MCF 10A (cell line): ENCODE measurements at regions not wholly inside any gene's neighbourhood (a gene's known extent, or its start where the extent isn't known, plus 50 kb on each side); places are given as distances from the start of the nearest gene placed in this dataset.

Experiments used
- BruUV-seq: library from RNA; stranded (reverse); fragments of 400-500 nt; replicated peaks from 2 replicates; lab custom pipeline; 2021; lab: Mats Ljungman, UMichigan
- CTCF ChIA-PET: fragments of 300-600 bp; sonication (Branson Sonifier 250); formaldehyde crosslinking; extraction: SDS; loops from one replicate; lab custom pipeline; 2021; ENCODE audit warnings: antibody characterized with exemption, inconsistent platforms; lab: Yijun Ruan, JAX
- POLR2A ChIA-PET: fragments of 300-600, 350-650 bp; sonication (Branson Sonifier 250); formaldehyde crosslinking; extraction: SDS; loops from one replicate; lab custom pipeline; 2020; ENCODE audit warnings: antibody characterized with exemption, inconsistent platforms; lab: Yijun Ruan, JAX
- DNase-seq: peaks from one replicate; pipeline ENCODE4 v3.0.0-alpha.2; 2018; ENCODE audit not compliant: unreplicated experiment
- H3K27ac Mint-ChIP-seq: one replicate; pipeline ENCODE4 v1.8.0; 2022; ENCODE audit warnings: mild to moderate bottlenecking, low read depth, mixed read lengths; ENCODE audit not compliant: unreplicated experiment
- H3K27me3 Mint-ChIP-seq: one replicate; pipeline ENCODE4 v1.8.0; 2022; ENCODE audit warnings: mixed read lengths; ENCODE audit not compliant: insufficient read depth, unreplicated experiment
- H3K36me3 Mint-ChIP-seq: one replicate; pipeline ENCODE4 v1.8.0; 2022; ENCODE audit warnings: mild to moderate bottlenecking, moderate library complexity, mixed read lengths; ENCODE audit not compliant: insufficient read depth, unreplicated experiment
- H3K4me1 Mint-ChIP-seq: one replicate; pipeline ENCODE4 v1.8.0; 2022; ENCODE audit warnings: mixed read lengths; ENCODE audit not compliant: insufficient read depth, unreplicated experiment
- H3K4me3 Mint-ChIP-seq: one replicate; pipeline ENCODE4 v1.8.0; 2022; ENCODE audit warnings: mild to moderate bottlenecking, moderate library complexity, mixed read lengths; ENCODE audit not compliant: unreplicated experiment
- H3K9me3 Mint-ChIP-seq: one replicate; pipeline ENCODE4 v1.8.0; 2022; ENCODE audit warnings: mixed read lengths; ENCODE audit not compliant: unreplicated experiment
- CTCF ChIP-seq: fragments of 200-600 bp; IDR thresholded peaks from one replicate; pipeline ENCODE4 v1.8.0; 2022; ENCODE audit warnings: antibody characterized with exemption, mild to moderate bottlenecking; ENCODE audit not compliant: unreplicated experiment
- intact Hi-C: fragments of 100-400 bp; cut with micrococcal nuclease; formaldehyde crosslinking; loops from 2 replicates; pipeline ENCODE4 v1.14.1; 2022

GRCh38 chr2:181275643-181276070 lies 181.5 kb upstream of the ITGA4 start:
- Mint-ChIP-seq H3K36me3 (no peaks in the 10 kb centered on the region), H3K27me3 (no peaks in the 10 kb centered on the region), H3K27ac (no peak overlapping the region), H3K4me3 (no peak overlapping the region), H3K9me3 (no peaks in the 10 kb centered on the region), H3K4me1 (no peaks in the 10 kb centered on the region)
- TF ChIP-seq CTCF, result no peak
- intact Hi-C loops, result no loop called here
- CTCF ChIA-PET, result interaction anchor here (0.6 to 1.4 kb wide), 3 partner anchors 206 to 1574 kb away, joined by 3 to 7 read pairs (median 3); no protein-coding TSS in a partner anchor
- POLR2A ChIA-PET, result interaction anchor here (0.9 kb wide), 1 partner anchor 9 kb away, joined by 4 read pairs; no protein-coding TSS in a partner anchor
- no peak for DNase-seq
- no TSS peak for BruUV-seq

GRCh38 chr2:181281206-181281832 lies 175.9 kb upstream of the ITGA4 start:
- Mint-ChIP-seq H3K27ac (no peak overlapping the region), H3K36me3 (no peaks in the 10 kb centered on the region), H3K9me3 (no peaks in the 10 kb centered on the region), H3K4me1 (no peaks in the 10 kb centered on the region), H3K27me3 (no peaks in the 10 kb centered on the region), H3K4me3 (no peak overlapping the region)
- DNase-seq, result no peak
- no peak for TF ChIP-seq CTCF
- ChIA-PET CTCF (no interaction called here), POLR2A (no interaction called here)
- BruUV-seq, result no TSS peak
- intact Hi-C loops, result no loop called here

GRCh38 chr2:181285116-181285515 lies 172.1 kb upstream of the ITGA4 start:
- H3K27ac Mint-ChIP-seq, result no peak overlapping the region
- no peak for TF ChIP-seq CTCF
- H3K4me1 Mint-ChIP-seq, result no peaks in the 10 kb centered on the region
- no peak overlapping the region for H3K4me3 Mint-ChIP-seq
- H3K27me3 Mint-ChIP-seq, result no peaks in the 10 kb centered on the region
- ChIA-PET CTCF (interaction anchor here (0.5 to 0.7 kb wide), 3 partner anchors 152 to 236 kb away, joined by 3 to 5 read pairs (median 3); no protein-coding TSS in a partner anchor), POLR2A (interaction anchor here (0.7 kb wide), 1 partner anchor 9 kb away, joined by 4 read pairs; no protein-coding TSS in a partner anchor)
- intact Hi-C loops, result no loop called here
- H3K36me3 Mint-ChIP-seq, result no peaks in the 10 kb centered on the region
- no peaks in the 10 kb centered on the region for H3K9me3 Mint-ChIP-seq
- no peak for DNase-seq
- BruUV-seq, result no TSS peak

GRCh38 chr2:181289698-181290097 lies 167.5 kb upstream of the ITGA4 start:
- ChIA-PET CTCF (no interaction called here), POLR2A (no interaction called here)
- H3K4me3 Mint-ChIP-seq, result no peak overlapping the region
- BruUV-seq, result no TSS peak
- H3K27me3 Mint-ChIP-seq, result no peaks in the 10 kb centered on the region
- no peak for DNase-seq
- H3K9me3 Mint-ChIP-seq, result no peaks in the 10 kb centered on the region
- intact Hi-C loops, result no loop called here
- no peaks in the 10 kb centered on the region for H3K4me1 Mint-ChIP-seq
- no peaks in the 10 kb centered on the region for H3K36me3 Mint-ChIP-seq
- H3K27ac Mint-ChIP-seq, result no peak overlapping the region
- TF ChIP-seq CTCF, result no peak
